GM19035 (cell line): ENCODE measurements at regions not wholly inside any gene's neighbourhood (a gene's known extent, or its start where the extent isn't known, plus 50 kb on each side); places are given as distances from the start of the nearest gene placed in this dataset.

Source experiments
- ATAC-seq: cut with Tn5 transposase; IDR thresholded peaks from one replicate; pipeline ENCODE4 v1.9.1; 2021; ENCODE audit not compliant: unreplicated experiment

DNA sequence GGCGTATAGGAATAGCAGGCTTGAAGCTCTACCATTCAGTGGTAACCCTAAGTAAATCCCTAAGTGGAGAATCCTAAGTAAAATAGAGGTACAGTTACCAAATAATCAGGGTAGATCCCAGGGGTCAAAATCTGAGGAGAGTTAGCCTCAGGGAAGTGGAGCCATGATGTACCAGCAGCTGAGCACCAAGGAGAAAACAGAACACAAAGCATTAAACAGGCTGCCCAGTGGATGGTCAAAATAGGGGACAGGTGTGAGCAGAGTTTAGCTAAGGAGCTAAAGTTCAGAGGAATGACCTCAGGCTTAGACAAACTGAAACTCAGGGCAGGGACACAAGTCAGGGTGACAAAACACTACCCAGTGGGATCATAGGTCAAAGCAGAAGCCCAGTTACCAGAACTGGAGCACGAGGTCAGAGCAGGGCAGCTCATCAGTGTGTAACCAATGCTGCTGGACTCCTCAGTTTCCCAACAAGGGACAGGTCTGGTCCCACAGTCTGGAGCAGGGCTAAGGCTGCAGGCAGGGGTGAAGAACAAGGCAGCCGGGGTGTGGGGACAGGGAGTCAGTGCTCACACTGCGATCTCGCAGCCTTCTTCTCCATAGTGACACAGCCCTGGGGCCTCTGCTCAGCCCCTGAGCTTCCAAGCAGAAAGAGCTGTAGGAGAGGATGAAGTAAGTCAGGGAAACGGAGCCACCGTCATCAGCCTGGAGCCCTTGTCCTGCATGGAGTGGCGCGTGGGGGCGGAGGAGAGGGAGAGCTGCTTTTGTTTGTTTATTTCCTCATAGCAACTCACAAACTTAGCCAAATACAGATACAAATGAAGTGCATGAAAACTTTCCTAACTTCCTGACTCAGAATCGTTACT is 264.0 kb downstream of the MREG start:
- ATAC-seq = no peak

DNA sequence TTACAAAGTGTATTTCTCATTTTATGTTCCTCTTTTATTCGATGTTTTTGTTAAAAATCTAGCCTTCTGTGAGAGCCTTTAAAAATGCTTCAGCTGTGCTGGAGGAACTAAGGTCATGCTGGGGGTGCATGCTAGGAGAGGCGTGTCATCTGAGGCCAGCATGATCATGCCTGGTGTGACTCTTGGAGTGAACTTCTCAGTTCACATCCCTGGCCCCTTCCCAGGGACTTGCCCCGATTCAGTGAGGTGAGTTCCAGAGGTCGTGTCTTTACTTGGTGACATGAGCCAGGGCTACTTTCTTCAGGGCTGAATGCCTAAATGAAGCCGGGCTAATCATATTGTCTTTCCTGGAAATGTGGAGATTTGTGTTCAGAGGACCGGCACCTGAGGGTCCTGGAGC is 264.9 kb downstream of the MREG start:
- no peak for ATAC-seq

- ATAC-seq = no peak
Observed at GRCh38 chr2:215746887-215747615, 266.3 kb downstream of the MREG start.

- no peak for ATAC-seq
Observed at GRCh38 chr2:215746226-215746886, 267.0 kb downstream of the MREG start.

- ATAC-seq = no peak
Observed at GRCh38 chr2:215745331-215745730, 268.0 kb downstream of the MREG start.

DNA sequence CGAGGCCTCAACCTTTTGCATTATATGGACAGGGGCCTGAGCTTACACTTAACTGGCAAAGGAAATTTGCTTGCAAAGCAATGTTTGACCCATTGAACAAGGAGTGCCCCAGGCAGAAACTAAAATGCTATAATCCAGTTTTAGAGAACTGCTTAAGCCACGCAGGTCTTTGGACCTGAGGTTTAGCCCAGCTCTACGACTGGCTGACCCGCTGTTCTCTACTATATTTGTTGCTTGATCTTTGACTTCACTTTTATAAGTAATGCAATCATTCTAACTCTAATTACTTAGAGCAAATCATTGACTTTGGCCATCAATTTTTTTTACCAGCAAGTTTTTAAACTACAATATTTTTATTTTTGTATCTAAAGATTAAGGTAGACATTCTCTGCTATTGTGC is 268.8 kb downstream of the MREG start:
- no peak for ATAC-seq

GRCh38 chr2:215743066-215743465 is 270.3 kb downstream of the MREG start:
- ATAC-seq = no peak

- ATAC-seq = no peak
Observed at GRCh38 chr2:215742021-215742420, 271.3 kb downstream of the MREG start.

DNA sequence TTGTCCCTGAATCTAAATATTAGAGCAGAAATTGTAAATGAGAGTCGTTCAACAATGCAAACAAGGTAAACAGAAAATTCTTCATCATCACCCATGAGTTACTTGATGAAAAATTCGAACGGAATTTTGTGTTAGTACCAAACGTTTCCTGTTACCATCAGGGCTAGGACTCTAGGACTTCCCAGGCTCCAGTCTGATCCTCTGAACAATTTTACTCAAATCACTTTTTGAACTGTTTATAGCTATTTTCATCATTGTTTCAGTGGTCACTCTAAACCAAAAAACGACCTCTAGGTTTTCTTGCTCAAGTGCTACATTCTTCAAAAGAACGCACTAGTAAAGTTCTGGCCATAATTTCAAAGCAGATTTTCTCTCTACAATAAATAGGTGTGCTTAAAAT is 273.3 kb downstream of the MREG start:
- no peak for ATAC-seq

- no peak for ATAC-seq
Observed at GRCh38 chr2:215738351-215738750, 275.0 kb downstream of the MREG start.

GRCh38 chr2:215737477-215737876 is 275.9 kb downstream of the MREG start:
- no peak for ATAC-seq

DNA sequence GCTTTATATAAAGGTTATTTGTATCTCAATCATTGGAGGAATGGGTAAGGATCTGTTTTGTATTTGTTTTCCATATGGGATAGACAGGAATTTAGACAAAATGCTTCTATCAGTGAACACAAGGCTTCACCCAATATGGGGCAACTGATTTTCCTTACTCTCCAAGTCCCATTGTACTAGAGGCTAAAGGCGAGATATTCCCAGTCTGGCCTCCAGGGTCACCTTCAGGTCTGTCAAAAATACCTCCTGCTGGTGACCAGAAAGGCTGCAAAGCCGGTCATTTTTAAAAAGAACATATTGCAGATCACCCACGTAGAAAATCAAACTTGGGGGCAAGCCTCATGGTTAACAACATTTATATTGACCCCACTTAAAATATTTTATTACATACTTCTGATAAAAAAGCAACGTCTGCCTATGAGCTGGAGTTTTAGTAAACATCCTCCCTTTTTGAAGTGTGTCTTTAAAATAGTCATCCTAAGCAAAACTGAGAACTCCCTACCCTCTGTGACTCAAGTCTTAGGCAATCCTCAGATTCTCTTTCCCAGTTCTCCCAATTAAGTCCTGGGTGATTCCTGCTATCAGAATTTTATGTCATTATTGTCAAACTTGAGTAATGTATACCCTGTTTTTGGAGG is 276.6 kb downstream of the MREG start:
- no peak for ATAC-seq

DNA sequence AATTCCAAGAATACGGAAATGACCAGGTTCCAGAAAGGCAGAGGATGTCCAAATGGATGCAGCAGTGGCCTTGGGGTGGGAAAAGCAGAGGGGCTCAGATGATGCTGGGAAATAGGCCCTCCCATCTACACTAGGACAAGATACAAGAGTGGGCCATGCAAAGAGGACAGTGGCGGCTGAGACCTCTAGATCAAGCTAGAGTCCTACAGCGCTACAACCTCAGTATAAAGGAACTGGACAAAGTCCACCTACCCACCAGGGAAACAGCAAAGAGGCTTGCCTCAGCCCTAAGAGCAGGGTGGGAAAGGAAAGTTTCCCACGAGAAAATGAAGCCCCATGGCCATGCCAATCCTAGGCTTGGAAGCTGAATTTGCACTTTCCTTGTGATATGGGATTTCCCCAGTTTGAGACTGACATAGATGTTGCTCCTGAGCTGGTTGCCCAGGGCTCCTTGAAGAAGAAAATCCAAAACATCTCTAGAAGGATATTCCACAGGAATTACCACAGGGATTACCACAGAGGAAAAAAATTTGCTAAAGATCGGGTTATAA is 282.2 kb downstream of the MREG start:
- no peak for ATAC-seq

DNA sequence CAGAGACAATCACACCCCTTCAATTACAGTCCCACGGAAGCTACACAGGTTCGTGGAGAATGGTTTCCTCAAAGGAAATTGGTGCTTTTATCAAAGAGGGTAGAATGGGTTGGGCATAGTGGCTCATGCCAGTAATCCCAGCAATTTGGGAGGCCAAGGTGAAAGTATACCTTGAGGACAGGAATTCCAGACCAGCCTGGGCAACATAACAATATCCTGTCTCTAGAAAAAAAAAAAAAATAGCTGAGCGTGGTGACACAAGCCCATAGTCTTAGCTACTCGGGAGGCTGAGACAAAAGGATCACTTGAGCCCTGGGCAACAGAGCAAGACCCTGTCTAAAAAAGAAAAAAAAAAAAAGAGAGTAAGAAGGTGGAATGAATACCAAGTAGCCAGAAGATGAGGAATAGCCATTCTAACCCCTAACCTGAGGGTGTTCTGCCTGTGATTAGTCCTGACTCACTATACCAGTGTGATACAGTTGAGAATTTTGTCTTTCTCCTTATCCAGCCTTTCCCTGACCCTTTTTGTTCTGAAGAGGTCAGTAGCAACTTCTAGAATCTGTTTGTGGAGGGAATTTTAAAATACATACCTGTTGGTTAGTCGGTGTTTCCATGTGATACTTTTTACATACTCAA is 283.2 kb downstream of the MREG start:
- no peak for ATAC-seq

DNA sequence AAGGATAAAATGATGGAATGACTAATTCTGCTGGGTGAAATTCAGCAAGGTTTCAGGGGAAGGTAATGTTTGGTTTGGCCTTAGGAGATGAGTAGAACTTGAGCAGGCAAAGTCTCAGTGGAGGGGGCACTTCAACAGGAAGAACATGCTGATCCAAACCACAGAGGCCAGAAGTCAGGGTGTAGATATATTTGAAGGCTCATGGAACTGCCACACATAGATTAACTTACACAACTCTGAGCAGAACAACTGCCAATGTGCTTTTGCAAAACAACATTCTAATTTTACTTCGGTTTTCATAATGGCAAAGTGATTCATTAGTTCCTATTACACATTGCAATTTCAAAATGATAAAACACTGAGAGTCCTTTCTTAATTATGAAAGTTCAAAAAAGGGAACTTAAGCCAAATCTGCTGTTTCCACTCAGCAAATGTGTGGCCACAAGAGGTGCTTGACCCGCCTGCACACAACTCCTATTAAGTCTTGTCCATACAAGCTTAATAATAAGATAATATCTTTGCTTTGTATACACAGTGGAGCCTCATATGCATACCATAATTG is 284.8 kb downstream of the MREG start:
- peak; percentile 77 for ATAC-seq

GRCh38 chr2:215727507-215728503 is 285.5 kb downstream of the MREG start:
- ATAC-seq = no peak

DNA sequence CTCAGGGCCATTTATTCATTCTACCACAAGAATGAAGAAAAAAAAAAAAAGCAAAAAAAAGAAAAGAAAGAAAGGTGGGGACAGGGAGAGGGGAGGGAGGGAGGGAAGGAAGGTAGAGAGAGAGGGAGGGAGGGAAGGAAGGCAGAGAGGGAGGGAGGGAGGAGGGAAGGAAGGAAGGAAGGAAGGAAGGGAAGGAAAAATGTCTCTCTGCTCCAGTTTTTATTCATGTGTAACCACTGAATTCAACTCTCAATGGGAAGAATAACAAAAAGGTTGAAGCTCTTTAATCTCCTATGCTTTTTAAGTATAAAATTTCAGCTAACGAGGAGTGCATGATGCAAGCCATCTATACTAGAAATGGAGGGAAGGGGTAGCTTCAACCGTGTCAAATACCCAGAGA is 287.3 kb downstream of the MREG start:
- no peak for ATAC-seq

- ATAC-seq = no peak
Observed at GRCh38 chr2:215724146-215724545, 288.3 kb upstream of the FN1 start.

- ATAC-seq = no peak
Observed at GRCh38 chr2:215723631-215724011, 287.8 kb upstream of the FN1 start.
